ENCODE measurements at regions not wholly inside any gene's neighbourhood (a gene's known extent, or its start where the extent isn't known, plus 50 kb on each side); places are given as distances from the start of the nearest gene placed in this dataset.
"Not testable (repeated sequence)": the region's sequence is repeated elsewhere in the genome, so short reads cannot be mapped to it uniquely, and the experiment has no call there.

- Histone ChIP-seq H4K20me1 (ENCODE audit: control insufficient read depth, extremely low read depth, insufficient read depth, low read length) (no peaks in the 10 kb centered on the region), H3K27ac (ENCODE audit: insufficient read depth, low read length) (no peak overlapping the region), H3K36me3 (ENCODE audit: control insufficient read depth, insufficient read depth, low read length) (no peaks in the 10 kb centered on the region), H3K79me2 (ENCODE audit: control insufficient read depth, insufficient read depth, low read length) (no peaks in the 10 kb centered on the region), H3K27me3 (ENCODE audit: control insufficient read depth, insufficient read depth, low read length) (no peaks in the 10 kb centered on the region), H2AFZ (ENCODE audit: low read length) (no peak overlapping the region), H3K9me3 (ENCODE audit: control insufficient read depth, insufficient read depth, low read depth, low read length) (no peaks in the 10 kb centered on the region), H3K9ac (ENCODE audit: insufficient read depth, low read length) (no peak overlapping the region), H3K4me3 (replicated peaks in 1 of 4; ENCODE audit: control extremely low read depth in 1 of 4, insufficient read depth in 1 of 4, low read depth in 3 of 4, low read length in 4 of 4) (no peak overlapping the region), H3K4me1 (ENCODE audit: control insufficient read depth, extremely low read depth, insufficient read depth, low read length) (no peaks in the 10 kb centered on the region), H3K4me2 (ENCODE audit: extremely low read depth, insufficient read depth, low read length) (no peak overlapping the region)
- TF ChIP-seq EZH2 (IDR thresholded peaks at IDR 0.05; ENCODE audit: low read length, missing control alignments) (no peak), CTCF (conservative IDR thresholded peaks at IDR 0.05 in 1 of 2, IDR thresholded peaks at IDR 0.05 in 1 of 2; ENCODE audit: low read depth in 1 of 2, low read length in 2 of 2) (no peak)
- DNase-seq (ENCODE audit: low read depth in 2 of 2), result no peak
Measured at GRCh38 chr2:41206004-41206403, 754.1 kb upstream of the SLC8A1 start.

GRCh38 chr2:41207578-41207977 is 755.7 kb upstream of the SLC8A1 start:
- no peaks in the 10 kb centered on the region for H3K9me3 ChIP-seq (ENCODE audit: control insufficient read depth, insufficient read depth, low read depth, low read length)
- no peak for DNase-seq (ENCODE audit: low read depth in 2 of 2)
- no peak overlapping the region for H3K4me2 ChIP-seq (ENCODE audit: extremely low read depth, insufficient read depth, low read length)
- no peaks in the 10 kb centered on the region for H4K20me1 ChIP-seq (ENCODE audit: control insufficient read depth, extremely low read depth, insufficient read depth, low read length)
- no peak overlapping the region for H3K27ac ChIP-seq (ENCODE audit: insufficient read depth, low read length)
- TF ChIP-seq EZH2 (IDR thresholded peaks at IDR 0.05; ENCODE audit: low read length, missing control alignments), result no peak
- TF ChIP-seq CTCF (conservative IDR thresholded peaks at IDR 0.05 in 1 of 2, IDR thresholded peaks at IDR 0.05 in 1 of 2; ENCODE audit: low read depth in 1 of 2, low read length in 2 of 2), result no peak
- H3K79me2 ChIP-seq (ENCODE audit: control insufficient read depth, insufficient read depth, low read length), result no peaks in the 10 kb centered on the region
- no peak overlapping the region for H2AFZ ChIP-seq (ENCODE audit: low read length)
- no peak overlapping the region for H3K9ac ChIP-seq (ENCODE audit: insufficient read depth, low read length)
- H3K27me3 ChIP-seq (ENCODE audit: control insufficient read depth, insufficient read depth, low read length), result no peaks in the 10 kb centered on the region
- no peak overlapping the region for H3K4me3 ChIP-seq (replicated peaks in 1 of 4; ENCODE audit: control extremely low read depth in 1 of 4, insufficient read depth in 1 of 4, low read depth in 3 of 4, low read length in 4 of 4)
- no peaks in the 10 kb centered on the region for H3K36me3 ChIP-seq (ENCODE audit: control insufficient read depth, insufficient read depth, low read length)
- H3K4me1 ChIP-seq (ENCODE audit: control insufficient read depth, extremely low read depth, insufficient read depth, low read length), result no peaks in the 10 kb centered on the region

- not testable (repeated sequence) for DNase-seq (ENCODE audit: low read depth in 2 of 2); H3K4me2 ChIP-seq (ENCODE audit: extremely low read depth, insufficient read depth, low read length); H3K4me1 ChIP-seq (ENCODE audit: control insufficient read depth, extremely low read depth, insufficient read depth, low read length); H3K27ac ChIP-seq (ENCODE audit: insufficient read depth, low read length); H3K79me2 ChIP-seq (ENCODE audit: control insufficient read depth, insufficient read depth, low read length); H4K20me1 ChIP-seq (ENCODE audit: control insufficient read depth, extremely low read depth, insufficient read depth, low read length); H3K9ac ChIP-seq (ENCODE audit: insufficient read depth, low read length); H3K27me3 ChIP-seq (ENCODE audit: control insufficient read depth, insufficient read depth, low read length); H3K9me3 ChIP-seq (ENCODE audit: control insufficient read depth, insufficient read depth, low read depth, low read length); H3K36me3 ChIP-seq (ENCODE audit: control insufficient read depth, insufficient read depth, low read length); H2AFZ ChIP-seq (ENCODE audit: low read length); H3K4me3 ChIP-seq (replicated peaks in 1 of 4; ENCODE audit: control extremely low read depth in 1 of 4, insufficient read depth in 1 of 4, low read depth in 3 of 4, low read length in 4 of 4)
Measured at GRCh38 chr2:41210030-41210429, 758.1 kb upstream of the SLC8A1 start.

- TF ChIP-seq CTCF (conservative IDR thresholded peaks at IDR 0.05 in 1 of 2, IDR thresholded peaks at IDR 0.05 in 1 of 2; ENCODE audit: low read depth in 1 of 2, low read length in 2 of 2) (no peak), EZH2 (IDR thresholded peaks at IDR 0.05; ENCODE audit: low read length, missing control alignments) (no peak)
- H2AFZ ChIP-seq (ENCODE audit: low read length), result no peak overlapping the region
- H3K4me3 ChIP-seq (replicated peaks in 1 of 4; ENCODE audit: control extremely low read depth in 1 of 4, insufficient read depth in 1 of 4, low read depth in 3 of 4, low read length in 4 of 4), result no peak overlapping the region
- H4K20me1 ChIP-seq (ENCODE audit: control insufficient read depth, extremely low read depth, insufficient read depth, low read length), result no peaks in the 10 kb centered on the region
- no peak for DNase-seq (ENCODE audit: low read depth in 2 of 2)
- no peaks in the 10 kb centered on the region for H3K36me3 ChIP-seq (ENCODE audit: control insufficient read depth, insufficient read depth, low read length)
- no peaks in the 10 kb centered on the region for H3K79me2 ChIP-seq (ENCODE audit: control insufficient read depth, insufficient read depth, low read length)
- no peaks in the 10 kb centered on the region for H3K27me3 ChIP-seq (ENCODE audit: control insufficient read depth, insufficient read depth, low read length)
- H3K27ac ChIP-seq (ENCODE audit: insufficient read depth, low read length), result no peak overlapping the region
- no peak overlapping the region for H3K4me2 ChIP-seq (ENCODE audit: extremely low read depth, insufficient read depth, low read length)
- H3K9ac ChIP-seq (ENCODE audit: insufficient read depth, low read length), result no peak overlapping the region
- H3K4me1 ChIP-seq (ENCODE audit: control insufficient read depth, extremely low read depth, insufficient read depth, low read length), result no peaks in the 10 kb centered on the region
- no peaks in the 10 kb centered on the region for H3K9me3 ChIP-seq (ENCODE audit: control insufficient read depth, insufficient read depth, low read depth, low read length)
Measured at GRCh38 chr2:41216978-41217377, 765.1 kb upstream of the SLC8A1 start.

All from fibroblast of lung (primary cell).